Neural cell (in vitro differentiated cells): ENCODE measurements at regions not wholly inside any gene's neighbourhood (a gene's known extent, or its start where the extent isn't known, plus 50 kb on each side); places are given as distances from the start of the nearest gene placed in this dataset.

Source experiments
- H2AFZ ChIP-seq: fragments of 200-600, 300-800 bp; sonication (generic), shearing (Covaris generic); 2 replicates; pipeline ENCODE4 v1.6.0; 2014; ENCODE audit warnings: low read depth, mild to moderate bottlenecking, antibody characterized with exemption, low read length, moderate library complexity
- H3F3A ChIP-seq: fragments of 200-600 bp; shearing (Covaris generic); 2 replicates; pipeline ENCODE4 v1.6.1; 2016; ENCODE audit warnings: mild to moderate bottlenecking, moderate library complexity, mixed read lengths, antibody characterized with exemption, low read length; ENCODE audit not compliant: insufficient read depth, poor library complexity, severe bottlenecking
- H3K27ac ChIP-seq: fragments of 200-600, 300-800 bp; sonication (generic), shearing (Covaris generic); 2 replicates; pipeline ENCODE4 v1.5.1; 2014; ENCODE audit warnings: mild to moderate bottlenecking, low read length, moderate library complexity
- H3K27me3 ChIP-seq: fragments of 300-800, 200-600 bp; sonication (generic), shearing (Covaris generic); 2 replicates; pipeline ENCODE4 v1.6.0; 2014; ENCODE audit warnings: mild to moderate bottlenecking, low read depth, low read length, moderate library complexity; ENCODE audit not compliant: insufficient read depth
- H3K36me3 ChIP-seq: fragments of 300-800, 200-600 bp; sonication (generic), shearing (Covaris generic); 2 replicates; pipeline ENCODE4 v1.5.1; 2014; ENCODE audit warnings: mild to moderate bottlenecking, antibody characterized with exemption, low read length, moderate library complexity; ENCODE audit not compliant: insufficient read depth
- H3K4me2 ChIP-seq: fragments of 300-800, 200-600 bp; sonication (generic), shearing (Covaris generic); 2 replicates; pipeline ENCODE4 v1.6.0; 2014; ENCODE audit warnings: mild to moderate bottlenecking, low read length
- H3K4me3 ChIP-seq: fragments of 300-800, 200-600 bp; sonication (generic), shearing (Covaris generic); 2 replicates; pipeline ENCODE4 v1.5.1; 2014; ENCODE audit warnings: mild to moderate bottlenecking, low read length, moderate library complexity
- H3K79me2 ChIP-seq: fragments of 200-600 bp; shearing (Covaris generic); replicated peaks from 2 replicates; pipeline ENCODE4 v1.6.0; 2014; ENCODE audit warnings: mild to moderate bottlenecking, low read length, moderate library complexity; ENCODE audit not compliant: insufficient read depth
- H3K9ac ChIP-seq: fragments of 300-800, 200-600 bp; sonication (generic), shearing (Covaris generic); 2 replicates; pipeline ENCODE4 v1.6.1; 2016; ENCODE audit warnings: mild to moderate bottlenecking, low read length, mixed read lengths
- H3K9me2 ChIP-seq: fragments of 200-600 bp; shearing (Covaris generic); 2 replicates; pipeline ENCODE4 v1.6.1; 2016; ENCODE audit warnings: mild to moderate bottlenecking, low read length, mixed read lengths; ENCODE audit not compliant: insufficient read depth
- H3K9me3 ChIP-seq: fragments of 200-600, 300-800 bp; sonication (generic), shearing (Covaris generic); 2 replicates; pipeline ENCODE4 v1.6.1; 2016; ENCODE audit warnings: mild to moderate bottlenecking, mixed run types, low read length, moderate library complexity, mixed read lengths
- H4K20me1 ChIP-seq: fragments of 200-600 bp; shearing (Covaris generic); 2 replicates; pipeline ENCODE4 v1.6.1; 2016; ENCODE audit warnings: mild to moderate bottlenecking, mixed run types; ENCODE audit not compliant: insufficient read depth
- EP300 ChIP-seq: fragments of 450-650 bp; conservative IDR thresholded peaks from 2 replicates; pipeline ENCODE4 v1.6.1; 2014; ENCODE audit warnings: antibody characterized with exemption, mild to moderate bottlenecking, moderate library complexity; ENCODE audit not compliant: poor library complexity, severe bottlenecking
- EZH2 ChIP-seq: fragments of 200-600, 300-800 bp; shearing (Covaris generic), sonication (generic); IDR thresholded peaks from 2 replicates; pipeline ENCODE4 v1.6.1; 2014; ENCODE audit warnings: antibody characterized with exemption, low read length, borderline replicate concordance, mild to moderate bottlenecking; ENCODE audit not compliant: insufficient read depth, poor library complexity, severe bottlenecking
- MXI1 ChIP-seq: fragments of 450-650 bp; conservative IDR thresholded peaks from 2 replicates; pipeline ENCODE4 v1.6.1; 2014; ENCODE audit warnings: antibody characterized with exemption, mild to moderate bottlenecking; ENCODE audit not compliant: poor library complexity, severe bottlenecking
- POLR2AphosphoS5 ChIP-seq: IDR thresholded peaks from 2 replicates; pipeline ENCODE4 v1.6.1; 2012
- RAD21 ChIP-seq: fragments of 450-650 bp; conservative IDR thresholded peaks from 2 replicates; pipeline ENCODE4 v1.6.1; 2014; ENCODE audit warnings: antibody characterized with exemption, mild to moderate bottlenecking, moderate library complexity
- REST ChIP-seq: IDR thresholded peaks from 2 replicates; pipeline ENCODE4 v1.6.1; 2012; ENCODE audit warnings: borderline replicate concordance
- SMC3 ChIP-seq: fragments of 450-650 bp; conservative IDR thresholded peaks from 2 replicates; pipeline ENCODE4 v1.6.1; 2014; ENCODE audit warnings: antibody characterized with exemption, mild to moderate bottlenecking, moderate library complexity; ENCODE audit not compliant: poor library complexity
- TAF1 ChIP-seq: IDR thresholded peaks from 2 replicates; pipeline ENCODE4 v1.6.1; 2012; ENCODE audit warnings: low read depth
- TF ChIP-seq, protein P1 (sequence below): fragments of 450-650 bp; IDR thresholded peaks from 2 replicates; pipeline ENCODE4 v1.5.1; 2014; ENCODE audit warnings: antibody characterized with exemption, mild to moderate bottlenecking, moderate library complexity; ENCODE audit not compliant: poor library complexity, severe bottlenecking

DNA sequence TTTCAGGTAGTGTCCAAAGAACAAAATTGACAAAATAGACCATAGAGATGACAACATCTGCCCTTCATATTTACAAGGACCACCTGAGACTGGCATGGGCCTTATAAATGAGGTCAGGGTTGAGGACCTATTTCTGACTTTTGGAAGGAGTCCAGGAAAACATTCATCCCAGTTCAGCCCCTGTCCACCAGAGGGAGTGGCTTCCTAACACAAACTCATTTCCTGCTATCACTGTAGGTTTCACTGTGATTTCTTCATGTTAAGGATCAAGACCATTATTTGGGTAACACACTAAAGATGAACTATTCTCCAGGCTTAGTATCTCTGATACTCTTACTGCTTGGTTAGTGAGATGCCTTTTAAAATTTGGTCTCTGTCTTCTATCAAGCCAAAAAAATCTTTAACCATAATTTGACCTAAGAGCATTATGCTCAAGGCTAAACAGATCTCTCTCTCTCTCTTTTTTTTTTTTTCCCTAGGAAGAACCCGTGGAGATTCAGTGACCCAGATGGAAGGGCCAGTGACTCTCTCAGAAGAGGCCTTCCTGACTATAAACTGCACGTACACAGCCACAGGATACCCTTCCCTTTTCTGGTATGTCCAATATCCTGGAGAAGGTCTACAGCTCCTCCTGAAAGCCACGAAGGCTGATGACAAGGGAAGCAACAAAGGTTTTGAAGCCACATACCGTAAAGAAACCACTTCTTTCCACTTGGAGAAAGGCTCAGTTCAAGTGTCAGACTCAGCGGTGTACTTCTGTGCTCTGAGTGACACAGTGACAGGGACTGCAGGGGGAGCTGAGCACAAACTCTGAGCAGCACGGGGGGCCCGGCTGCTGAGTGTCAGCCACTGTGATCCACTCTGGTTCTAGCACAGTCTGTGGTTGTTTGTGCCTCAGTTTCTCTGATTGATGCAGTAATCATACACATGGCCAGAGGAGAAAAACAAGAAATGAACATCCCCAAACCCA lies 267.6 kb upstream of the OR4E1 start:
- Histone ChIP-seq H2AFZ (no peak overlapping the region), H3K9ac (no peak overlapping the region), H4K20me1 (no peaks in the 10 kb centered on the region), H3K4me2 (no peak overlapping the region), H3K4me3 (no peak overlapping the region), H3K9me3 (no peaks in the 10 kb centered on the region), H3F3A (no peaks in the 10 kb centered on the region), H3K9me2 (no peaks in the 10 kb centered on the region), H3K27me3 (no peaks in the 10 kb centered on the region), H3K79me2 (no peaks in the 10 kb centered on the region), H3K27ac (no peak overlapping the region), H3K36me3 (no peaks in the 10 kb centered on the region)
- TF ChIP-seq, protein P1, sequence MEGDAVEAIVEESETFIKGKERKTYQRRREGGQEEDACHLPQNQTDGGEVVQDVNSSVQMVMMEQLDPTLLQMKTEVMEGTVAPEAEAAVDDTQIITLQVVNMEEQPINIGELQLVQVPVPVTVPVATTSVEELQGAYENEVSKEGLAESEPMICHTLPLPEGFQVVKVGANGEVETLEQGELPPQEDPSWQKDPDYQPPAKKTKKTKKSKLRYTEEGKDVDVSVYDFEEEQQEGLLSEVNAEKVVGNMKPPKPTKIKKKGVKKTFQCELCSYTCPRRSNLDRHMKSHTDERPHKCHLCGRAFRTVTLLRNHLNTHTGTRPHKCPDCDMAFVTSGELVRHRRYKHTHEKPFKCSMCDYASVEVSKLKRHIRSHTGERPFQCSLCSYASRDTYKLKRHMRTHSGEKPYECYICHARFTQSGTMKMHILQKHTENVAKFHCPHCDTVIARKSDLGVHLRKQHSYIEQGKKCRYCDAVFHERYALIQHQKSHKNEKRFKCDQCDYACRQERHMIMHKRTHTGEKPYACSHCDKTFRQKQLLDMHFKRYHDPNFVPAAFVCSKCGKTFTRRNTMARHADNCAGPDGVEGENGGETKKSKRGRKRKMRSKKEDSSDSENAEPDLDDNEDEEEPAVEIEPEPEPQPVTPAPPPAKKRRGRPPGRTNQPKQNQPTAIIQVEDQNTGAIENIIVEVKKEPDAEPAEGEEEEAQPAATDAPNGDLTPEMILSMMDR = peak; percentile 31
- no peak for TF ChIP-seq RAD21

DNA sequence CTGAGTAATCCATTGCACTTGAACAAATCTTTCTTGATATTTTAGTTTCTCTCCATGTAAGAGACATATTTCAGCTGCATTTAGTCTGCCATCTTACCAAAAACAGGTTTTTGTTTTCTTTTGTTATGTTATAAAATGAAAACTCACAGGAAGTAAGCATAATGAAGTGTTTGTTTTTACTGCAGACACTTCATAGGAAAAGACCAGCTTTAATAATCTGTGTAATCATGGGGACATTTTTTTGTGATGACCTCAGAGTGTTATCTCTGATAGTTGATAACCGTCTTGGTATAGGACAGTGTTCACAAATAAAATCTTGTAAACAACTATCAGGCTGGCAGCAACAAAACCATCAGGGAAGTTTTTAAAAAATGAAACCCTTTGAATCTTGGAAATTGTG lies 266.2 kb upstream of the OR4E1 start:
- Histone ChIP-seq H3K4me3 (no peak overlapping the region), H3F3A (no peaks in the 10 kb centered on the region), H3K9me2 (no peaks in the 10 kb centered on the region), H3K9me3 (no peaks in the 10 kb centered on the region), H4K20me1 (no peaks in the 10 kb centered on the region), H3K27me3 (no peaks in the 10 kb centered on the region), H3K9ac (no peak overlapping the region), H2AFZ (no peak overlapping the region), H3K79me2 (no peaks in the 10 kb centered on the region), H3K4me2 (no peak overlapping the region), H3K27ac (no peak overlapping the region), H3K36me3 (no peaks in the 10 kb centered on the region)
- no peak for TF ChIP-seq SMC3
- TF ChIP-seq, protein P1 = no peak
- no peak for TF ChIP-seq MXI1
- no peak for TF ChIP-seq EP300
- TF ChIP-seq POLR2AphosphoS5 = no peak
- no peak for TF ChIP-seq TAF1
- no peak for TF ChIP-seq EZH2
- TF ChIP-seq RAD21 = no peak
- TF ChIP-seq REST = no peak
